ENCODE measurements at regions not wholly inside any gene's neighbourhood (a gene's known extent, or its start where the extent isn't known, plus 50 kb on each side); places are given as distances from the start of the nearest gene placed in this dataset.

DNA sequence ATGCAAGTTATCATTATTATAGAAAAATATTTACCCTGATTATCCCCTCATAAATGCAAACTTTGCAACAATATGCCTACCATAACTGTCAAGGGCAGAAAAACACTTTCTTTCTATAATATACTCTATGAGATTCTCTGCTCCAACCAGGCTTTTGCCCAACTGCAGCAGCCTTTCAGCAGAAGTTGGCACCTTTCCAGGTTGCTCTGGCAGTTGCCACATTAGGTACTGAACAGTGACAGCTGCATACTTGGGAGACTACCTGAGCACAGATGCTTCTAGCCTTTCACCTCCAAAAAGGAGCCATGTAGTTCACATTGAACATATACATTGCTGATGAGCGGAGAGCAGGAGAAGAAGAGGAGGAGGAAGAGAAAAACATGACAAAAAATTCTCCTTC is 69.5 kb upstream of the BRWD3 start:
- Histone ChIP-seq H3K9me2 (replicated peaks; ENCODE audit: low read depth, low read length) (no peaks in the 10 kb centered on the region), H3K9me3 (ENCODE audit: insufficient read depth, low read depth, low read length) (no peaks in the 10 kb centered on the region), H3K4me3 (ENCODE audit: low read length, poor library complexity, severe bottlenecking) (no peak overlapping the region), H3K36me3 (ENCODE audit: insufficient read depth, low read length) (no peaks in the 10 kb centered on the region), H3K4me1 (ENCODE audit: insufficient read depth, low read length, poor library complexity, severe bottlenecking) (no peaks in the 10 kb centered on the region), H4K20me1 (ENCODE audit: insufficient read depth, low read length, poor library complexity, severe bottlenecking) (no peaks in the 10 kb centered on the region), H3K27me3 (ENCODE audit: insufficient read depth, low read length, poor library complexity, severe bottlenecking) (no peaks in the 10 kb centered on the region), H3K4me2 (ENCODE audit: low read depth, low read length, poor library complexity, severe bottlenecking) (no peak overlapping the region), H3K9ac (ENCODE audit: low read depth, low read length, poor library complexity, severe bottlenecking) (no peak overlapping the region), H3F3A (ENCODE audit: low read depth) (no peaks in the 10 kb centered on the region), H2AFZ (ENCODE audit: low read length) (no peak overlapping the region), H3K79me2 (ENCODE audit: insufficient read depth, low read length) (no peaks in the 10 kb centered on the region)
- TF ChIP-seq, protein P1, sequence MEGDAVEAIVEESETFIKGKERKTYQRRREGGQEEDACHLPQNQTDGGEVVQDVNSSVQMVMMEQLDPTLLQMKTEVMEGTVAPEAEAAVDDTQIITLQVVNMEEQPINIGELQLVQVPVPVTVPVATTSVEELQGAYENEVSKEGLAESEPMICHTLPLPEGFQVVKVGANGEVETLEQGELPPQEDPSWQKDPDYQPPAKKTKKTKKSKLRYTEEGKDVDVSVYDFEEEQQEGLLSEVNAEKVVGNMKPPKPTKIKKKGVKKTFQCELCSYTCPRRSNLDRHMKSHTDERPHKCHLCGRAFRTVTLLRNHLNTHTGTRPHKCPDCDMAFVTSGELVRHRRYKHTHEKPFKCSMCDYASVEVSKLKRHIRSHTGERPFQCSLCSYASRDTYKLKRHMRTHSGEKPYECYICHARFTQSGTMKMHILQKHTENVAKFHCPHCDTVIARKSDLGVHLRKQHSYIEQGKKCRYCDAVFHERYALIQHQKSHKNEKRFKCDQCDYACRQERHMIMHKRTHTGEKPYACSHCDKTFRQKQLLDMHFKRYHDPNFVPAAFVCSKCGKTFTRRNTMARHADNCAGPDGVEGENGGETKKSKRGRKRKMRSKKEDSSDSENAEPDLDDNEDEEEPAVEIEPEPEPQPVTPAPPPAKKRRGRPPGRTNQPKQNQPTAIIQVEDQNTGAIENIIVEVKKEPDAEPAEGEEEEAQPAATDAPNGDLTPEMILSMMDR (conservative IDR thresholded peaks at IDR 0.05; ENCODE audit: low read length) = no peak
- no peak for TF ChIP-seq EZH2phosphoT487 (IDR thresholded peaks at IDR 0.05; ENCODE audit: borderline replicate concordance)

DNA sequence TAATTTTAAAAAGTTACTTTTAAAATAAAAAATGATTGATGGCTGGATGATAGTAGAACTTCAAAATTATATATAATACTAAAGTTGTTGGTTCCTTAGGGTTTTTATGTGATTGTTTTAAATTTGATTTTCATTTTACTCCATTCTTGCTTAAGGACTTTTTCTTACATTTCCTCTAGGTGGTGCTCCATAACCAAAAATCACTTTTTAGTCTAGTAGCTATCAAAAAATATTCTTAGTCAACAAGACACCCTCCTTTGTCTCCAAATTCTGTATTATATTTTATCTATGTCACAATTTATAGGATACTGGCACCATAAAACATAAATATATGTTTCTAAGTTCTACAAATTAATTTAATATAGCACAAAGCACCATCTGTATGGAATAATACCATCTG is 67.2 kb upstream of the BRWD3 start:
- Histone ChIP-seq H3K4me2 (ENCODE audit: low read depth, low read length, poor library complexity, severe bottlenecking) (no peak overlapping the region), H3K27me3 (ENCODE audit: insufficient read depth, low read length, poor library complexity, severe bottlenecking) (no peaks in the 10 kb centered on the region), H3F3A (ENCODE audit: low read depth) (no peaks in the 10 kb centered on the region), H2AFZ (ENCODE audit: low read length) (no peak overlapping the region), H3K4me1 (ENCODE audit: insufficient read depth, low read length, poor library complexity, severe bottlenecking) (no peaks in the 10 kb centered on the region), H4K20me1 (ENCODE audit: insufficient read depth, low read length, poor library complexity, severe bottlenecking) (no peaks in the 10 kb centered on the region), H3K4me3 (ENCODE audit: low read length, poor library complexity, severe bottlenecking) (no peak overlapping the region), H3K9me2 (replicated peaks; ENCODE audit: low read depth, low read length) (no peaks in the 10 kb centered on the region), H3K36me3 (ENCODE audit: insufficient read depth, low read length) (no peaks in the 10 kb centered on the region), H3K9me3 (ENCODE audit: insufficient read depth, low read depth, low read length) (no peaks in the 10 kb centered on the region), H3K9ac (ENCODE audit: low read depth, low read length, poor library complexity, severe bottlenecking) (no peak overlapping the region), H3K79me2 (ENCODE audit: insufficient read depth, low read length) (no peaks in the 10 kb centered on the region)
- TF ChIP-seq, protein P1 (conservative IDR thresholded peaks at IDR 0.05; ENCODE audit: low read length) = peak; percentile 48
- no peak for TF ChIP-seq EZH2phosphoT487 (IDR thresholded peaks at IDR 0.05; ENCODE audit: borderline replicate concordance)

Data from Loucy (cell line).